ENCODE measurements at regions not wholly inside any gene's neighbourhood (a gene's known extent, or its start where the extent isn't known, plus 50 kb on each side); places are given as distances from the start of the nearest gene placed in this dataset.

- TF ChIP-seq ZFP3 (CRISPR knock-in tag; IDR thresholded peaks at IDR 0.05) (no peak), ZNF8 (CRISPR knock-in tag; IDR thresholded peaks at IDR 0.05) (no peak)
Measured at GRCh38 chrX:93875621-93876282, 201.7 kb downstream of the FAM133A start.

Data from SK-N-SH treated with all-trans-retinoic acid at 6 μM for 48 hours (cell line).